AG09319 (cell line): ENCODE measurements at regions not wholly inside any gene's neighbourhood (a gene's known extent, or its start where the extent isn't known, plus 50 kb on each side); places are given as distances from the start of the nearest gene placed in this dataset.

Source experiments
- DNase-seq: peaks from one replicate; pipeline ENCODE4 v3.0.0-alpha.2; 2010; ENCODE audit warnings: low read depth; ENCODE audit errors: extremely low read depth
- TF ChIP-seq, protein P1 (sequence below): IDR thresholded peaks from 2 replicates; pipeline ENCODE4 v1.5.1; 2011; ENCODE audit warnings: low read depth, mild to moderate bottlenecking, inconsistent platforms, low read length, moderate library complexity

DNA sequence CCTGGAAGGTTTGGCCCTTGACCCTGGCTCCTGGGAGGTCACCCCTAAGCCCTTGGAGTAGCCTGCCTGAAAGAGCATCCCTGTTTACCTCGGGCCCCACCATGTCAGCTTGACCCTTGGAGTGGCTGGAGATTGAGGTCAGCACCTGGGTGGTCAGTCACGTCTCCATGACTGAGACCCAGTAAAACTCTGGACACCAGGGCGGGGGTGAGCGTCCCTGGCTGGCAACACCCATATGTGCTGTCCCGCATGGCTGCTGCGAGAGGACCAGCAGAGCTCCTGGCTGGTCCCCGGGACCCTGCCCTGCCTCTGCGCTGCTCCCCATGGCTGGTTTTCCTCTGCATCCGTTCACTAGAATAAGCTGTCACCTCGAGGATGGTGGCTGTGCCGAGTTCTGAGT is 91.2 kb downstream of the RBFOX3 start:
- no peak for DNase-seq
- TF ChIP-seq, protein P1, sequence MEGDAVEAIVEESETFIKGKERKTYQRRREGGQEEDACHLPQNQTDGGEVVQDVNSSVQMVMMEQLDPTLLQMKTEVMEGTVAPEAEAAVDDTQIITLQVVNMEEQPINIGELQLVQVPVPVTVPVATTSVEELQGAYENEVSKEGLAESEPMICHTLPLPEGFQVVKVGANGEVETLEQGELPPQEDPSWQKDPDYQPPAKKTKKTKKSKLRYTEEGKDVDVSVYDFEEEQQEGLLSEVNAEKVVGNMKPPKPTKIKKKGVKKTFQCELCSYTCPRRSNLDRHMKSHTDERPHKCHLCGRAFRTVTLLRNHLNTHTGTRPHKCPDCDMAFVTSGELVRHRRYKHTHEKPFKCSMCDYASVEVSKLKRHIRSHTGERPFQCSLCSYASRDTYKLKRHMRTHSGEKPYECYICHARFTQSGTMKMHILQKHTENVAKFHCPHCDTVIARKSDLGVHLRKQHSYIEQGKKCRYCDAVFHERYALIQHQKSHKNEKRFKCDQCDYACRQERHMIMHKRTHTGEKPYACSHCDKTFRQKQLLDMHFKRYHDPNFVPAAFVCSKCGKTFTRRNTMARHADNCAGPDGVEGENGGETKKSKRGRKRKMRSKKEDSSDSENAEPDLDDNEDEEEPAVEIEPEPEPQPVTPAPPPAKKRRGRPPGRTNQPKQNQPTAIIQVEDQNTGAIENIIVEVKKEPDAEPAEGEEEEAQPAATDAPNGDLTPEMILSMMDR: no peak

DNA sequence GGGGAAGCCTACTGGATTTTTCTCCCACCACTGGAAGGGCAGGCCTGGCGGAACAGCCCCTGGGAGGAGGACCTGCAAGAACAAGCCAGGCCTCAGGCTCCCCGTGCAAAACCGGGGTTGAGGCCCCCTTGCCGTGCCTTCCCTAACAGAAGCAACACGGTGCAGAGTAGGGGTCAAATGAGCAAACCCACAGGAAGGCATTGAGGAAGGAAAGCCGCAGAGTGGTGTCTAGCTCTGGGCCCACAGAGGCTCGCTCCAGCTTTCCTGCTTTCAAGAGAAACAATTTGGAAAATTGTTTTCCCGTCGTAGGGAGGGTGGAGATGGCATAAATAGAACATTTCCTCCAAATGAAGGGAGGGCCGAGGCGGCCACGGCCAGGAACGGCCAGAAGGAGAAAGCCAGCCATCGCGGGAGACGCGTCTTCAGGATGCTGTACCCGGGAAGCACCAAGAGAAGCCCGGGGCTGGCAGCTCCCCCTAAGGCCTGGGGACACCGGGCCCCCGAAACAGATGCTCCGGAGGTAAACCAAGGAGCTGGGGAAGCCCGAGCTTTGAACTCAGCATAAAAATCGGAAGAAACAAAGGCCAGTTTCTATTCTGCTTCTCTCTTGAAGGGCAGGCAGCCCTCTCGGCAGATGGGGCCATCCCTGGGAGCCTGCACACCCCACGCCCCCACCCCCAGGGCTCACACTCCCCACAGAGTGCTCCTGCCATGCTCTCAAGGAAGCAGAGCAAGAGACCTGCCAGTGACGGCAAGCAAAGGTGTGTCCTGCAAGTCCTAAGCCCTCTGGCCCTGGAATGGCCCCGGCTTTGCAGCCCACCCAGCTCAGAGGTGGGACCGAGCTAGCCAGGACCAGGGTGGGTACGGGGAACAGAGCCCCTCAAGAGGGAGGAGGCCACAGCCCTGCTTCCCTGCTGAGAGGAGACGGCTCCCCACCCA is 92.0 kb downstream of the RBFOX3 start:
- TF ChIP-seq, protein P1: no peak
- no peak for DNase-seq

DNA sequence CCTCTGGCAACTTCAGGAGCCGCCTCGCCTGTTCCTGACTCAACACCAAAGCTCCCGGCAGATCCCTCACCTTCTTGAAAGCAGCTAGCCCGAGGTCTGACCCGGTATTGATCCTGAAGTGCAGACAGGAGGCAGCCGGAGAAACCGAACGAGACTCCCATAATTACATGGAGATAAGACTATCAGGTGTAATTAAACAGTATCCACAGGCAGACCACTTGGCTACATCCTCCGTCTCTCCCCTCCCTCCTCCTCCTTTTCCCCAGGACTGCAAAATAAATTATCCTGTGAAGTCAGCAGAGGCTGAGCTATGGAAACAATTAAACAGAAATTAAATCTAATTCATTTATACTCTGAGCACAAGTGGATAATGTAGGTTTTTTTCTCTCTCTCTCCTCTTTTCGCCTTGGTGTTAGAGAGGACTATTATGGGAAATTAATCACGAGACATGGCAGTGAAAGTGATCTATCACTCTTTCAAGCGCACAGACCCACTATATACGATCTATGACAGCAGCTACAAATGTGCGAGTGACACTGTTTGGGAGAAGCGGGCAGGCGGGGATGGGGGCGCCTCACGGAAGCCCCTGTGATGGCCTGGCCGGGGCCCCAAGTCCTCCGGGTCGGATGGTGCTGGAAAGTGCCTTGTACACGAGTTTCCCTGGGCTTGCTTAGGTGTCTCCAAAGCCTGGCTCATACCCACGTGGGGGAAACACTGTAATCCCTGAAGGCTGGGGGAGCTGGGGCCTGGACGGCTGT is 92.8 kb downstream of the RBFOX3 start:
- TF ChIP-seq, protein P1: no peak
- no peak for DNase-seq

DNA sequence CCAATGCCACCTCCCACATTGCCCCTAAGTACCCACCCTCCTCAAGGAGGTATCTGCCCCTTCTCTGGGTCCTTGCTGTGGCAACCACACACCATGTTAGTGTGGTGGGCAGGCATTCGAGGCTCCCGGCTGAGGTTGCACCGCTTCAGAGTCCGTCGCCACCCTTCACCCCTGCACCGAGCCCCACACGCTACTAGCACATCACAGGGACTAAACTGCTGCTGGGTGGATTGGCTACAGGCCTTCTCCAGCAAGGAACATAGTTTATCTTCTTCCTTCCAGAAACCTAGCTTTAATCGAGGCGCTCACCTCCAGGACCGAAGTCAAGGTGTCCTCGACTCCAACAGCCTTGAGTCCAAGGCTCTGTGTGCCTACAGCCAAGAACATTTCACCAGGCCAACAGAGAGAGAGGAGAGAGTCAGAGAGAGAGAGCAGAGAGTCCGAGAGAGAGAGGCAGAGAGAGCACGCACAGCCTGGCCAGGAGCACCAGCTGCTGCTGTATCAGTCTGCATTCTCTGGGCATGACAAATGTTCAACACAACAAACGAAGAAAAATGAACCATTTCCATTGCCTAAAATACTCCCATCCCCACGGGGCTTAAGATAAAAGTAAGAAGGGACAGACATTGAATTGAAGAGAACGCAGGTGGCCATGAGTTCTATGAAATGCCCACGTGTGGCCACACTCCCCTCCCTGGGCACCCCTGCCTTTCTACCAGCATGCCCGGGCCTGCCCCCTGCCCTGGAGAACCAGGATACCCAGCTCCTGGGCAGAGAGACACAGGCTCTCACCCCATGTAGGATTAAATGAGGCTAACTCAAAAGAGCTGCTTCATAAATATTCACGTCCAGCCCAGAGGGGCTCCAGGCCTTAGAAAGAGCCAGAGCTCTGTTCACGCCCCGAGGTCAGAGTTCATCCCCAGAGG is 94.9 kb downstream of the RBFOX3 start:
- TF ChIP-seq, protein P1: no peak
- DNase-seq: no peak

DNA sequence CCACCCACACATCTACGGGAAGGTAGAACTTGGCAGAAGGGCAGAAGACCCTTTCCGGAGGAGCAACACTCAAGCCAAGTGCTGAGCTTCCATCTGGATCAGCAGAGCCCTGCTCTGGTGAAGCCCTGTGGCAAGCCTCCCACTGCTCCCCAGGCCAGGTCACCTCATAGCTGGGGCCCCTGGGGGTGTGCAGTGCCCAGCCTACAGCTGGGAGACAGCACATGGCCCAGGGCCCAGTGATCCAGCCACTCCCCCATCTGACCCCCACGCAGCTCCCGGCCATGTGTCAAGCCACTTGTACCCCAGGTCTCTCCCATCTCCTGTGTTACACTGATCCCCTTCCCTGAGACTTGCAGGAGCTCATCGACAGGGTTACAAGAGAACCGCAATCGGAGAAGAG is 95.7 kb downstream of the RBFOX3 start:
- DNase-seq: no peak
- TF ChIP-seq, protein P1: no peak

DNA sequence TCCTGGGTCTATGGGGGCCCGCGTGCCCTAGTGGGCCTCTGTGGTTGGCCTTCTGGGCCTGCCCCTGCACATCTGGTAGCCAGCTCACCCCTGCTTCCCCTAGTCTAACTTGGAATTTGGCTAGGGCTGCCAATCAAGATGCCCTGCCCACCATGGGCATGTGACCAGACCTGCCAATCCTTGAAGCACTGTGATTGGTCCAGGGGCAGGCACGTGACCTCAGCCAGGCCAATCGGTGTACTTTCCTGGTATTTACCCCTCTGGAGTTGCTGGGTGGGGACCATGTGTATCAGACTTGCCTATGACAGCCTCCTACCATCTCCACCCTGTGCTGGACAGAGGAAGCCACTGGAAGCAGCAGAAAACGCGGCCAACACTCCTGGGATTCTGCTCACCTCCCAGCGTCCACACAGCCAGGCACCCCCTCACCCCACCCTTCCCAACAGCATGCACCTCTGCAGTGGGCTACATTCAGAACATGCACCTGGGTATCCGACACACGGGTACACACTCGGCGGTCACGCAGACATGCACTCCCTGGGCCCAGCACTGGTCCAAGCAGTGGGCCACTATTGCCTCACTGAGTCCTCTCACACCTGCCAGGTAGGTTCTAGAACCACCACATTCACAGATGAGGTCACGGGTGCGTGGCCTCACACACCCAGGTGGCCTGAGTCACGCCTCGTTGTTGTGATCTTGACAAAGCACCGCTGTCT is 96.9 kb downstream of the RBFOX3 start:
- no peak for DNase-seq
- TF ChIP-seq, protein P1: no peak
